ENCODE measurements at regions not wholly inside any gene's neighbourhood (a gene's known extent, or its start where the extent isn't known, plus 50 kb on each side); places are given as distances from the start of the nearest gene placed in this dataset.

GRCh38 chr5:87053146-87053545 lies 214.5 kb upstream of the RASA1 start (continued):
- TF ChIP-seq CREB1 (CRISPR knock-in tag; IDR thresholded peaks at IDR 0.05; ENCODE audit: low read depth) (no peak), ZNF114 (CRISPR knock-in tag; IDR thresholded peaks at IDR 0.05) (no peak), JUNB (IDR thresholded peaks at IDR 0.05; ENCODE audit: unreplicated experiment) (no peak), EZH2phosphoT487 (IDR thresholded peaks at IDR 0.05; ENCODE audit: unreplicated experiment) (no peak), ZNF462 (CRISPR knock-in tag; IDR thresholded peaks at IDR 0.05) (no peak)

GRCh38 chr5:87054821-87055220 lies 212.9 kb upstream of the RASA1 start:
- Histone ChIP-seq H3K27ac (ENCODE audit: low read depth) (no peak overlapping the region), H3K9me2 (ENCODE audit: insufficient read depth) (no peaks in the 10 kb centered on the region), H3K79me2 (replicated peaks; ENCODE audit: insufficient read depth) (no peaks in the 10 kb centered on the region), H4K20me1 (replicated peaks; ENCODE audit: insufficient read depth) (no peaks in the 10 kb centered on the region), H3K4me1 (ENCODE audit: insufficient read depth) (no peaks in the 10 kb centered on the region), H3F3A (replicated peaks; ENCODE audit: low read depth) (no peaks in the 10 kb centered on the region), H3K4me2 (no peak overlapping the region), H3K36me3 (ENCODE audit: insufficient read depth) (no peaks in the 10 kb centered on the region), H3K27me3 (ENCODE audit: insufficient read depth) (no peaks in the 10 kb centered on the region), H3K4me3 (no peak overlapping the region), H2AFZ (no peak overlapping the region)
- H3K9me3 Mint-ChIP-seq = peaks cover 48% of the 10 kb centered on the region
- H3K36me3 Mint-ChIP-seq (ENCODE audit: low read depth) = peaks cover 34% of the 10 kb centered on the region
- no peak overlapping the region for H3K4me3 Mint-ChIP-seq
- no peak for TF ChIP-seq EZH2 (IDR thresholded peaks at IDR 0.05; ENCODE audit: low read depth, unreplicated experiment)
- no peak for TF ChIP-seq ZNF114 (CRISPR knock-in tag; IDR thresholded peaks at IDR 0.05)
- no peak for TF ChIP-seq ZNF331 (CRISPR knock-in tag; IDR thresholded peaks at IDR 0.05; ENCODE audit: low read depth)
- TF ChIP-seq CTCF (conservative IDR thresholded peaks at IDR 0.05; ENCODE audit: low read depth in 2 of 2) = no peak
- TF ChIP-seq JUNB (IDR thresholded peaks at IDR 0.05; ENCODE audit: unreplicated experiment) = no peak
- TF ChIP-seq ETS1 (IDR thresholded peaks at IDR 0.05) = no peak
- no peak for TF ChIP-seq REST (IDR thresholded peaks at IDR 0.05; ENCODE audit: unreplicated experiment)
- TF ChIP-seq NANOG (IDR thresholded peaks at IDR 0.05; ENCODE audit: borderline replicate concordance) = no peak
- no peak overlapping the region for H3K27ac Mint-ChIP-seq
- ATAC-seq = no peak
- H3K27me3 Mint-ChIP-seq (ENCODE audit: insufficient read depth, low read depth, poor library complexity) = peaks cover 1% of the 10 kb centered on the region
- DNase-seq (ENCODE audit: low spot score) = no peak
- H3K4me1 Mint-ChIP-seq = peaks cover 9% of the 10 kb centered on the region; the same call in 2 of the 3 replicates

All from GM23338 (cell line).